ENCODE measurements at regions not wholly inside any gene's neighbourhood (a gene's known extent, or its start where the extent isn't known, plus 50 kb on each side); places are given as distances from the start of the nearest gene placed in this dataset.

DNA sequence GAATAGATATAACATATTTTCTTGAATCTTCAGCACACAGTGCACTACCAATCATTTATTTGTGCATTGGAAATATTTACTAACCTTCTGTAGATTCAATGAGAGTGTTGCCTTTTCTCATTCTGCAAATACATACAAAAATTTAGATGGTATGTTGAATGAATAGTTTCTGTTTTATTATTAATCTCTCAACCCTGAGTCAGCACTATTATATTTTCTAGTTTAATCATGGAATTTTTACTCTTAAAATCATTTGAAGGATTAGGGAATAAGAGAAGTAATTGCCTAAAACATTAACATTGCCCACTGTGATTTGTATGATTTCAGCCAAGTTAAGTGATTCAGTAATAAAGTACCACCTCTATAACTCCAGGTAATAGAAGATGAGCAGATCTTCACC is 370.2 kb upstream of the CDH7 start:
- no peak for TF ChIP-seq CTCF (conservative IDR thresholded peaks at IDR 0.05)
- no peak for TF ChIP-seq EZH2 (IDR thresholded peaks at IDR 0.05; ENCODE audit: low read depth)

Data from PC-9 (cell line).